ENCODE measurements at regions not wholly inside any gene's neighbourhood (a gene's known extent, or its start where the extent isn't known, plus 50 kb on each side); places are given as distances from the start of the nearest gene placed in this dataset.

GRCh38 chr12:126425264-126425663, 1360.0 kb downstream of the AACS start:
- H3K4me1 ChIP-seq (ENCODE audit: control insufficient read depth, extremely low read depth, insufficient read depth, low read length): no peaks in the 10 kb centered on the region
- POLR2A ChIA-PET: no interaction called here
- no peak overlapping the region for H2AFZ ChIP-seq (ENCODE audit: low read depth, low read length)
- H3K27ac ChIP-seq (ENCODE audit: insufficient read depth, low read depth, low read length): no peak overlapping the region
- no peaks in the 10 kb centered on the region for H3K79me2 ChIP-seq (ENCODE audit: control insufficient read depth, insufficient read depth, low read length)
- no peak for TF ChIP-seq EZH2 (IDR thresholded peaks at IDR 0.05; ENCODE audit: borderline replicate concordance, low read depth, low read length, severe bottlenecking)
- TF ChIP-seq GATA2 (IDR thresholded peaks at IDR 0.05; ENCODE audit: insufficient read depth, insufficient read length, low read depth, low read length): no peak
- no peaks in the 10 kb centered on the region for H3K36me3 ChIP-seq (ENCODE audit: control insufficient read depth in 2 of 2, extremely low read depth in 1 of 2, insufficient read depth in 2 of 2, low read length in 2 of 2)
- FAIRE-seq (no peak), DNase-seq (ENCODE audit: low read depth, low spot score) (no peak)
- intact Hi-C loops (cut with micrococcal nuclease) (no loop called here), dilution Hi-C loops (cut with MboI; ENCODE audit: extremely low pct_ligation_motif_present, low sequenced_read_pairs) (no loop called here)
- no peaks in the 10 kb centered on the region for H4K20me1 ChIP-seq (replicated peaks; ENCODE audit: control insufficient read depth, extremely low read depth, insufficient read depth, low read length)
- H3K9me3 ChIP-seq (replicated peaks; ENCODE audit: control insufficient read depth, insufficient read depth, low read length): peaks cover 5% of the 10 kb centered on the region
- CTCF ChIA-PET: no interaction called here
- no TSS peak for BruUV-seq (replicated peaks)
- H3K4me2 ChIP-seq (ENCODE audit: insufficient read depth, low read length): no peak overlapping the region
- no peaks in the 10 kb centered on the region for H3K9me1 ChIP-seq (replicated peaks; ENCODE audit: control insufficient read depth, extremely low read depth, insufficient read depth, low read length)
- H3K27me3 ChIP-seq (ENCODE audit: control insufficient read depth in 2 of 2, insufficient read depth in 2 of 2, low read length in 2 of 2): no peaks in the 10 kb centered on the region
- H3K4me3 ChIP-seq (replicated peaks in 1 of 3; ENCODE audit: insufficient read depth in 1 of 3, low read depth in 1 of 3, low read length in 3 of 3): no peak overlapping the region
- H3K9ac ChIP-seq (replicated peaks; ENCODE audit: extremely low read depth, insufficient read depth, low read length): no peak overlapping the region

- dilution Hi-C loops (cut with MboI; ENCODE audit: extremely low pct_ligation_motif_present, low sequenced_read_pairs) (no loop called here), intact Hi-C loops (cut with micrococcal nuclease) (no loop called here)
- no peak overlapping the region for H3K9ac ChIP-seq (replicated peaks; ENCODE audit: extremely low read depth, insufficient read depth, low read length)
- no TSS peak for BruUV-seq (replicated peaks)
- POLR2A ChIA-PET: no interaction called here
- H3K9me3 ChIP-seq (replicated peaks; ENCODE audit: control insufficient read depth, insufficient read depth, low read length): peaks cover 2% of the 10 kb centered on the region
- CTCF ChIA-PET: no interaction called here
- no peaks in the 10 kb centered on the region for H3K4me1 ChIP-seq (ENCODE audit: control insufficient read depth, extremely low read depth, insufficient read depth, low read length)
- no peaks in the 10 kb centered on the region for H3K36me3 ChIP-seq (ENCODE audit: control insufficient read depth in 2 of 2, extremely low read depth in 1 of 2, insufficient read depth in 2 of 2, low read length in 2 of 2)
- H3K4me3 ChIP-seq (replicated peaks in 1 of 3; ENCODE audit: insufficient read depth in 1 of 3, low read depth in 1 of 3, low read length in 3 of 3): no peak overlapping the region
- TF ChIP-seq MYC (IDR thresholded peaks at IDR 0.05; ENCODE audit: low read depth, low read length) (no peak), JUN (IDR thresholded peaks at IDR 0.05; ENCODE audit: borderline replicate concordance, insufficient read depth, insufficient read length, low read depth) (no peak), POLR2AphosphoS5 (IDR thresholded peaks at IDR 0.05; ENCODE audit: insufficient read depth, low read depth, low read length) (no peak), MAX (IDR thresholded peaks at IDR 0.05; ENCODE audit: insufficient read depth, insufficient read length) (no peak), GATA2 (IDR thresholded peaks at IDR 0.05; ENCODE audit: insufficient read depth, insufficient read length, low read depth, low read length) (no peak), EZH2 (IDR thresholded peaks at IDR 0.05; ENCODE audit: borderline replicate concordance, low read depth, low read length, severe bottlenecking) (no peak), FOS (IDR thresholded peaks at IDR 0.05; ENCODE audit: borderline replicate concordance, insufficient read depth, low read length) (no peak), POLR2A (IDR thresholded peaks at IDR 0.05; ENCODE audit: low read depth, low read length) (no peak), CTCF (IDR thresholded peaks at IDR 0.05; ENCODE audit: extremely low read depth in 1 of 2, insufficient read depth in 1 of 2, low read depth in 1 of 2, low read length in 2 of 2) (no peak)
- H3K4me2 ChIP-seq (ENCODE audit: insufficient read depth, low read length): no peak overlapping the region
- FAIRE-seq (no peak), DNase-seq (ENCODE audit: low read depth, low spot score) (no peak)
- H3K27me3 ChIP-seq (ENCODE audit: control insufficient read depth in 2 of 2, insufficient read depth in 2 of 2, low read length in 2 of 2): no peaks in the 10 kb centered on the region
- no peak overlapping the region for H3K27ac ChIP-seq (ENCODE audit: insufficient read depth, low read depth, low read length)
- no peaks in the 10 kb centered on the region for H3K9me1 ChIP-seq (replicated peaks; ENCODE audit: control insufficient read depth, extremely low read depth, insufficient read depth, low read length)
- H2AFZ ChIP-seq (ENCODE audit: low read depth, low read length): no peak overlapping the region
- no peaks in the 10 kb centered on the region for H4K20me1 ChIP-seq (replicated peaks; ENCODE audit: control insufficient read depth, extremely low read depth, insufficient read depth, low read length)
- no peaks in the 10 kb centered on the region for H3K79me2 ChIP-seq (ENCODE audit: control insufficient read depth, insufficient read depth, low read length)
Observed at GRCh38 chr12:126428769-126429168, 1363.5 kb downstream of the AACS start.

Measured in endothelial cell of umbilical vein (primary cell).